NCI-H82 (cell line): ENCODE measurements at regions not wholly inside any gene's neighbourhood (a gene's known extent, or its start where the extent isn't known, plus 50 kb on each side); places are given as distances from the start of the nearest gene placed in this dataset.
"Not testable (repeated sequence)": the region's sequence is repeated elsewhere in the genome, so short reads cannot be mapped to it uniquely, and the experiment has no call there.

Source experiments
- DNase-seq: peaks from one replicate; lab custom pipeline; 2025; lab: John Stamatoyannopoulos, UW

GRCh38 chr10:105644559-105644958 lies 1003.5 kb downstream of the SORCS3 start:
- DNase-seq, result no peak

DNA sequence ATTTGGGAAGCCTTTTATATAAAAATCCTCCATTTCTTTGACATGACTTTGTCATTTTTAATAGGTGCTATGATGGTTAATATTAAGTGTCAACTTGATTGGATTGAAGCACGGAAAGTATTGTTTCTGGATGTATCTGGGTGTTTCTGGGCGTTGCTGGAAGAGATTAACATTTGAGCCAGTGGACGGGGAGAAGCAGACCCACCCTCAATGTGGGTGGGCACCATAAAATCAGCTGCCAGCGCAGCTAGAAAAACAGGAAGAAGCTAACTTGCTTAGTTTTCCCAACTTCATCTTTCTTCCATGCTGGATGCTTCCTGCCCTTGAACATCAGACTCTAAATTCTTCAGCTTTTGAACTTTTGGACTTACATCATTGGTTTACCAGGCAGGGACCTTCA lies 1003.0 kb downstream of the SORCS3 start:
- DNase-seq, result no peak

GRCh38 chr10:105643660-105644059 lies 1002.6 kb downstream of the SORCS3 start:
- no peak for DNase-seq

- DNase-seq, result no peak
These were observed 993.2 kb downstream of the SORCS3 start for GRCh38 chr10:105634281-105634680.

- no peak for DNase-seq
These were observed 974.8 kb downstream of the SORCS3 start for GRCh38 chr10:105615715-105616365.

DNA sequence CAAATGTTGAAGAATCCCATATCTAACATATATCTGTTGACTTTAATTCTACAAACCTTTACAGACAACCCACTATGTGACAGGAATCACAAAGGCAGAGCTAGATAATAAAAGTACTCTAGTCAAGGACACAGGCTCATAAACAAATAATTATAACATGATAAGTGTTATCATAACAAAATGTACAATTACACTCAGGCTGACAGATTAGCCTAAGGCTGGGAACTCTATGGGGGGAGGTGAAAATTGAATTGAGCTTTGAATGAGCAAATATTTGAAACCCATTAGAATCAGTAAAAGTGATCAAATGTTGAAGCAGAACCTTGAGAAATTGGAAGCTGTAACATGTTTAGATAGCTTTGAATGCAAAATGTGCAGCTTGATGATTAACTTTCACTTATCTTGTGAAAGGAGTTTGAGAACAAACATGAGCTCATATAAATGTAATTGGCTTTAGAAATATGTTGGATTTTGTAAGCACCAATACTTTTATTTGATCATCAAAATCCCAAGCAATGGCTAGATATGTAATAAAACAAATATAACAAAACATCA lies 970.2 kb downstream of the SORCS3 start:
- DNase-seq, result no peak

DNA sequence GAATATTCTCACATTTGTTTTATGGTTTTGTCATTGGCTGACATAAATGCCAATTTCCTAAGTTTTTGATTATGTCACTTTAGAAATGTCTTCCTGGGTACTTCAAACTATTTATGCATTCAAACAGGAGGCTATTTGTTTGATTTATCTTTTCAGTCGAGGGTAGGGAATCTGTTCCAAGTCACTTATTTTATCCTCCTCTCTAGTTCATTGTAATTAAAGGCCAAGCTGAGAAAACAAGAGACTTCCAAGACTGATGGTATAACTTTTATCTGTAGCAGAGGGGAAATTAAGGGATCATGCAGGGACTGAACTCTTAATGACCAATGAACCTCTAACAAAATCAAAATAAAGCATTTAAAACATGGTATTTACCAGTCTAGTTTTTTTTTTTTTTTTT lies 968.4 kb downstream of the SORCS3 start:
- DNase-seq, result no peak

- no peak for DNase-seq
These were observed 964.8 kb downstream of the SORCS3 start for GRCh38 chr10:105605918-105606317.

- no peak for DNase-seq
These were observed 964.0 kb downstream of the SORCS3 start for GRCh38 chr10:105605104-105605503.

DNA sequence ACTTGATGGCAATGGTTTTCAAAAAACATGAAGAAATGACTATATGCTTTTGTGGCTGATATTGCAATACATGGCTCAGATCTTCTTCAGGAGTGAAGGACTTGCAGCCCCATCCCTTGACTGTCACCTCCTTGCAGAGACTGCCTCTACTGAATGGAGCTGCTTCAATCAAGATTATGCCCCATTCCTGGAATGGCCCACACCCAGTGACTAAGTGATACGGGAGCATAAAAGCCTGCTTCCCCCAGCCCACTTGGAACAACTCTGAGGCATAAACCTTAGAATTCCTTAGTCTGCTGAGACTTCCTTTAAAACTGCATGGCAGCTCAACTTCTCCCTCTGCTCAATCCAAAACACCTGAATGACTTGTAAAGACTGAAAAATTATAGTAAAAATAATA lies 957.1 kb downstream of the SORCS3 start:
- no peak for DNase-seq

DNA sequence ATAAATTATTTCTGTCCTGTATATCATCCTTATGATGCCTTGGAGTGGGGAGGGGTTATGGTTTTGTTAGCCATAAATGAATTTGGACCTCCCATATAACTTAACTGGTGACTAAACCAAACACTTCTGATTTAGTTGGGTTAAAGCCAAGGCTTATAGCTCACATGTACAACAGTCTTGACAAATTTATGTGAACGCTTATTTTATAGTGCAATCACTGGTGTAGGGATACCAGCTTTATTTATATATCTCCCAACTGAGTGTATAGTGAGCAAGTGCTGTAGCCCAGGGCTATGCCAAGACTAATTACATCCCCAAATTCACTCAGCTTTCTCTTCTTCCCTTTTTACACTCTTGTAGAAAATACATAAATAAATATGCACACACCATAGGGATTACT lies 956.2 kb downstream of the SORCS3 start:
- no peak for DNase-seq

GRCh38 chr10:105596749-105597148 lies 955.7 kb downstream of the SORCS3 start:
- no peak for DNase-seq

DNA sequence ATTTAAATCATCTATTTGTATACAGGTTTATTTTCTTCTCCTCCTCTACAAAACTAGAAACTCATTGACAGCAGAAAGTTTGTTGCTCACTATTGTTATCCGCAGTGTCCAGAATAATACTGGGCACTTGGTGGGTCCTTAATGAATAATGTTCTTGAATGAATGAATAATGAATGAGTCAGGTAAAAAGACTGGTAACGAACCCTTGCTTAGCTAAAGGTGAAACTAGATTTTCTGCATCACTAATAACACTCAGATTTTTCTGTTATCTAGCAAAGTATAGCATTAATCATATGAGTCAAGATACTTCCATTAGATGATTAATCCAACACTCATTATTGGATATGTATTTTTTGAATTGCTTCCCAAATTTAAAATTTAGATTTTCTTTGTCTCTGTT lies 953.2 kb downstream of the SORCS3 start:
- DNase-seq, result no peak

DNA sequence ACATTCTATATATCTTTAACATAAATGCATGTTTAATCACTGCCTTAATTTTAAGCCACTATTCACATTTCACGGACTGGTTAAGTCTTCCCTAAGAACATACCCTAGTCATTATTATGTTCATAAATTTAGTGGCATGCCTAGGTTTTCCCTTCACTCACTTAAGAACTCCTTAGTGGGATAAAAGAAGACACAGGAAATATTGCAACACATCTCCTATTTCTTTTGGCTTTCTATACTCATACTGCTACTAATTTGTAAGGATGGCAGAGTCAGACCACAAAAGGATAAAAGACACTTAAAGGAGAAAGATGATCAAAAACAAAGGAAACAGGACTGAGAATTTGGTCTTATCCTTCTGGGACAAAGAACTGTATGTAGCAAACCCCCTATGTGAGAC lies 951.4 kb downstream of the SORCS3 start:
- no peak for DNase-seq

DNA sequence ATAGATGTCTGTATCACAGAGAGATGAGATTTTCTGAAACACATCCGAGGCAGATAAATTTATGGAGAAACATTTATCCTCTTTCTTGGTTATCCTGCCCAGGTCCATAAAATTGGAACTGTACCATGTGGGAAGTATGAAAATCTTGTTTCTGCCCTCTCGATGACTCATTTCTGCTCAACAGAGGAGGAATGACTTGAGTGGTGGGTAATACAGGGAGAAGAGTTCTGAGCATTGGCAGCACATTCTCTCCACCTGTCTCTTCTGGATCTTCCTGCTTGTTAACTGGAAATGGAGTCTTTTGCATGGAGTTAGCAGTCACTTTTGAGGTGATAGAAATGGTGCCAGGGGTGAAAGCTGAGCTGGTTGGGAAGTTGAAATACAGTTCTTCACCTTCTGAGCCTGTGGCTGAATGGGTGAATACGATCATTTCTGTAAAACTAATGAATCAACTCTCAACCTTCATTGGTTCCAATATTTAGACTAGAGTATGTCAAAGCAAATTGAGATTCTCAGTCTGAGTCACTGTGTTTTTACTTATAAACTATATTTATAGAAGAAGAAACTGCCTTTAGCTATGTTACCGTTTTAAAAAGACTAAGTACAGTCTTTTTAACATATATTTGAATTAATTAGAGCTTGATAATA lies 945.5 kb downstream of the SORCS3 start:
- no peak for DNase-seq

GRCh38 chr10:105585753-105586152 lies 944.7 kb downstream of the SORCS3 start:
- no peak for DNase-seq

- DNase-seq, result no peak
These were observed 944.1 kb downstream of the SORCS3 start for GRCh38 chr10:105585171-105585570.

DNA sequence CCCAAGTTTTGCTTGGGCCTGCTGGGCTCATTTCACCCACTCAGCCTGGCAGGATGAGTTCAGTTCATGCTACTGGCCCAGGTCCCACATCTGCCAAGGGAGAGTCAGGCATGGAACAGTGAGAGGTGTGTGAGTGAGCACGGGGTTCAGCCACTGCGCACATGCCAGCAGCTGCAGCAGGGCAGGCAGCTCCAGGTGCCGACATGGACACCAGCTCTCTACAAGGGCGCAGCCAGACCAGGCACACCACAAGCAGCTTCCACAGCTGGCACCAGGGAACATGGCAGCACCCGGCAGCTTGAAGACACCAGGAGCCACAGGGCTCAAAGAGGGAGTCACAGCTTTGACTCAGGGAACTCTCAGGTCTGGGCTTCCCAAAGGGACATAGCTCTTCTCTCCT lies 938.0 kb downstream of the SORCS3 start:
- no peak for DNase-seq

DNA sequence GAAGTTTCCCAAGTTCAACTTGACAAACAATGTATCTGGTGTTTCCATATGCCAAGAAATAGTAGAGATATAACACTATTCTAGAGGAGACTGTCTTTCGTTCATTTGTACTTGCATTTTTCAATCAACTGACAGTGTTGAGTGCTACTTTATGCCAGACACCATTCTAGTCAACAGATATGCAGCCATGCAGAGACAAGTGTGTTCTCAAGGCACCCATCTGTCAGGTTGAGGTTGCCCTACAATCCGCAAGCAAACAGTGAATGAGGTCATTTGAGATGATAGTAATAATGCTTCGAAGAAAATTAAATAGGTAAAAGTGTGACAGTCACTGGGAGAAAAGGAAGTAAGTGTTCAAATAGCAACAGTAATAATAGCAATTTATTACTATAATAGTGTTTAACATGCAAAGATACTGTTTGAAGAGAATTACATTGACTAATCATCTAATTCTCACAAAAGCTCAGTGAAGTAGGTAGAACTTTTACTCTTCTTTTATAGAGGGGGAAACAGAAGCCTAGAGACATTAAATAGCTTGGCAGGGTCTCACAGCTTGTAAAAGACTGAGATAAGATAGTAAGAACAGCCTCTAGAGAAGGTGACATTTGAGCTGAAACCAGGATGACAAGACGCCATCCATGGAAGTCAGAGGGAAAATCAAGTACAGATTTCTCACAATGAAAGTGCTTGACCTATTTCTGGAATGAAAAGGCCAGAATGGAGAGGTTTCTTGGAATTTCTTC lies 936.9 kb downstream of the SORCS3 start:
- DNase-seq, result no peak

GRCh38 chr10:105559333-105560097 lies 918.4 kb downstream of the SORCS3 start:
- DNase-seq, result no peak

DNA sequence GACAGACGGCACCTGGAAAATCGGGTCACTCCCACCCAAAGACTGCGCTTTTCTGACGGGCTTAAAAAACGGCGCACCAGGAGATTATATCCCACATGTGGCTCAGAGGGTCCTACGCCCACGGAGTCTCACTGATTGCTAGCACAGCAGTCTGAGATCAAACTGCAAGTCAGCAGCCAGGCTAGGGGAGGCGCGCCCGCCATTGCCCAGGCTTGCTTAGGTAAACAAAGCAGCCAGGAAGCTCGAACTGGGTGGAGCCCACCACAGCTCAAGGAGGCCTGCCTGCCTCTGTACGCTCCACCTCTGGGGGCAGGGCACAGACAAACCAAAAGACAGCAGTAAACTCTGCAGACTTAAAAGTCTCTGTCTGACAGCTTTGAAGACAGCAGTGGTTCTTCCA lies 909.4 kb downstream of the SORCS3 start:
- not testable (repeated sequence) for DNase-seq

DNA sequence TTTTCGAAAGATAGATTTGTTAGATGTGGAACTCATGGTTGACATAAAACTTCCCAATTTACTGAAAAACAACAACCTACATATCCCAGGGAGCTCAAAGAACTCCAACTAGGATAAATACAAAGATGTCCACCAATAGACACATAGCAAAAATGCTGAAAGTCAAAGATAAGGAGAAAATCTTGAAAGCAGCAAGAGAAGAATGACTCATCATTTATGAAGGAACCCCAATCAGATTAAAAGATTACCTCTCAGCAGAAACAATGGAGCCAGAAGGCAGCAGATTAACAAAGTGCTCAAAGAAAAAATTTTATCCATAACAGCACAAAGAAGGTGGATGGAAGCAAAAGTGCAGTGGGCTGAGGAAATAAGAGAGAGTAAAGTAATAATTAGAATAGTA lies 908.6 kb downstream of the SORCS3 start:
- peak; percentile 72 for DNase-seq
